ENCODE measurements at regions not wholly inside any gene's neighbourhood (a gene's known extent, or its start where the extent isn't known, plus 50 kb on each side); places are given as distances from the start of the nearest gene placed in this dataset.

GRCh38 chr9:73014011-73014410 lies 61.2 kb upstream of the ALDH1A1 start:
- Histone ChIP-seq H3K36me3 (ENCODE audit: insufficient read depth, insufficient read length, low read length) (no peaks in the 10 kb centered on the region), H3K4me3 (ENCODE audit: insufficient read length, low read depth) (no peak overlapping the region), H3K27me3 (ENCODE audit: insufficient read depth, insufficient read length) (no peaks in the 10 kb centered on the region), H3K4me1 (ENCODE audit: insufficient read depth, insufficient read length) (no peaks in the 10 kb centered on the region), H3K9ac (ENCODE audit: insufficient read length, low read depth) (no peak overlapping the region), H3K9me3 (ENCODE audit: insufficient read depth, low read length) (no peaks in the 10 kb centered on the region)
- no peak for DNase-seq (ENCODE audit: low read depth, low spot score)
- no peak for TF ChIP-seq SUZ12 (IDR thresholded peaks at IDR 0.05; ENCODE audit: extremely low read depth, insufficient read depth, insufficient read length)
- TF ChIP-seq ZNF274 (IDR thresholded peaks at IDR 0.05; ENCODE audit: low read depth, low read length) = no peak
- no peak for TF ChIP-seq YY1 (IDR thresholded peaks at IDR 0.05; ENCODE audit: insufficient read depth, insufficient read length)

- Histone ChIP-seq H3K9ac (ENCODE audit: insufficient read length, low read depth) (no peak overlapping the region), H3K27me3 (ENCODE audit: insufficient read depth, insufficient read length) (no peaks in the 10 kb centered on the region), H3K9me3 (ENCODE audit: insufficient read depth, low read length) (no peaks in the 10 kb centered on the region), H3K4me1 (ENCODE audit: insufficient read depth, insufficient read length) (no peaks in the 10 kb centered on the region), H3K36me3 (ENCODE audit: insufficient read depth, insufficient read length, low read length) (no peaks in the 10 kb centered on the region), H3K4me3 (ENCODE audit: insufficient read length, low read depth) (no peak overlapping the region)
- DNase-seq (ENCODE audit: low read depth, low spot score) = no peak
- TF ChIP-seq ZNF274 (IDR thresholded peaks at IDR 0.05; ENCODE audit: low read depth, low read length) = no peak
These were observed 59.1 kb upstream of the ALDH1A1 start for GRCh38 chr9:73011956-73012355.

GRCh38 chr9:73011181-73011750 lies 58.4 kb upstream of the ALDH1A1 start:
- H3K9ac ChIP-seq (ENCODE audit: insufficient read length, low read depth) = no peak overlapping the region
- no peaks in the 10 kb centered on the region for H3K9me3 ChIP-seq (ENCODE audit: insufficient read depth, low read length)
- H3K36me3 ChIP-seq (ENCODE audit: insufficient read depth, insufficient read length, low read length) = no peaks in the 10 kb centered on the region
- no peak for TF ChIP-seq ZNF274 (IDR thresholded peaks at IDR 0.05; ENCODE audit: low read depth, low read length)
- TF ChIP-seq YY1 (IDR thresholded peaks at IDR 0.05; ENCODE audit: insufficient read depth, insufficient read length) = no peak
- no peak overlapping the region for H3K4me3 ChIP-seq (ENCODE audit: insufficient read length, low read depth)
- no peaks in the 10 kb centered on the region for H3K27me3 ChIP-seq (ENCODE audit: insufficient read depth, insufficient read length)
- DNase-seq (ENCODE audit: low read depth, low spot score) = no peak
- H3K4me1 ChIP-seq (ENCODE audit: insufficient read depth, insufficient read length) = no peaks in the 10 kb centered on the region

GRCh38 chr9:73009649-73010288 lies 56.9 kb upstream of the ALDH1A1 start:
- Histone ChIP-seq H3K4me3 (ENCODE audit: insufficient read length, low read depth) (no peak overlapping the region), H3K9ac (ENCODE audit: insufficient read length, low read depth) (no peak overlapping the region), H3K9me3 (ENCODE audit: insufficient read depth, low read length) (no peaks in the 10 kb centered on the region), H3K4me1 (ENCODE audit: insufficient read depth, insufficient read length) (no peaks in the 10 kb centered on the region), H3K36me3 (ENCODE audit: insufficient read depth, insufficient read length, low read length) (no peaks in the 10 kb centered on the region), H3K27me3 (ENCODE audit: insufficient read depth, insufficient read length) (no peaks in the 10 kb centered on the region)
- no peak for DNase-seq (ENCODE audit: low read depth, low spot score)
- no peak for TF ChIP-seq YY1 (IDR thresholded peaks at IDR 0.05; ENCODE audit: insufficient read depth, insufficient read length)
- no peak for TF ChIP-seq SUZ12 (IDR thresholded peaks at IDR 0.05; ENCODE audit: extremely low read depth, insufficient read depth, insufficient read length)
- no peak for TF ChIP-seq ZNF274 (IDR thresholded peaks at IDR 0.05; ENCODE audit: low read depth, low read length)

- no peaks in the 10 kb centered on the region for H3K27me3 ChIP-seq (ENCODE audit: insufficient read depth, insufficient read length)
- DNase-seq (ENCODE audit: low read depth, low spot score) = no peak
- no peaks in the 10 kb centered on the region for H3K36me3 ChIP-seq (ENCODE audit: insufficient read depth, insufficient read length, low read length)
- no peak for TF ChIP-seq SUZ12 (IDR thresholded peaks at IDR 0.05; ENCODE audit: extremely low read depth, insufficient read depth, insufficient read length)
- no peak for TF ChIP-seq YY1 (IDR thresholded peaks at IDR 0.05; ENCODE audit: insufficient read depth, insufficient read length)
- no peak for TF ChIP-seq ZNF274 (IDR thresholded peaks at IDR 0.05; ENCODE audit: low read depth, low read length)
- H3K4me3 ChIP-seq (ENCODE audit: insufficient read length, low read depth) = no peak overlapping the region
- no peaks in the 10 kb centered on the region for H3K9me3 ChIP-seq (ENCODE audit: insufficient read depth, low read length)
- H3K4me1 ChIP-seq (ENCODE audit: insufficient read depth, insufficient read length) = no peaks in the 10 kb centered on the region
- H3K9ac ChIP-seq (ENCODE audit: insufficient read length, low read depth) = no peak overlapping the region
These were observed 55.3 kb upstream of the ALDH1A1 start for GRCh38 chr9:73007966-73008672.

- no peak for DNase-seq (ENCODE audit: low read depth, low spot score)
- no peaks in the 10 kb centered on the region for H3K36me3 ChIP-seq (ENCODE audit: insufficient read depth, insufficient read length, low read length)
- H3K9me3 ChIP-seq (ENCODE audit: insufficient read depth, low read length) = no peaks in the 10 kb centered on the region
- TF ChIP-seq YY1 (IDR thresholded peaks at IDR 0.05; ENCODE audit: insufficient read depth, insufficient read length) (no peak), ZNF274 (IDR thresholded peaks at IDR 0.05; ENCODE audit: low read depth, low read length) (no peak), SUZ12 (IDR thresholded peaks at IDR 0.05; ENCODE audit: extremely low read depth, insufficient read depth, insufficient read length) (no peak)
- no peaks in the 10 kb centered on the region for H3K27me3 ChIP-seq (ENCODE audit: insufficient read depth, insufficient read length)
- H3K4me3 ChIP-seq (ENCODE audit: insufficient read length, low read depth) = no peak overlapping the region
- H3K4me1 ChIP-seq (ENCODE audit: insufficient read depth, insufficient read length) = no peaks in the 10 kb centered on the region
- H3K9ac ChIP-seq (ENCODE audit: insufficient read length, low read depth) = no peak overlapping the region
These were observed 54.1 kb upstream of the ALDH1A1 start for GRCh38 chr9:73006986-73007385.

Measured in NT2/D1 (cell line).